Stimulated activated CD8-positive, alpha-beta memory T cell treated with anti-CD3 and anti-CD28 coated beads, Interleukin-7, amount 100 ng/mL, for 4 hours (primary cell): ENCODE measurements at regions not wholly inside any gene's neighbourhood (a gene's known extent, or its start where the extent isn't known, plus 50 kb on each side); places are given as distances from the start of the nearest gene placed in this dataset.

ENCODE experiments used
- DNase-seq, 2 donors: peaks; one replicate each; pipeline ENCODE4 v3.0.0-alpha.2; 2020; ENCODE audit warnings: low read depth in 2 of 2

DNA sequence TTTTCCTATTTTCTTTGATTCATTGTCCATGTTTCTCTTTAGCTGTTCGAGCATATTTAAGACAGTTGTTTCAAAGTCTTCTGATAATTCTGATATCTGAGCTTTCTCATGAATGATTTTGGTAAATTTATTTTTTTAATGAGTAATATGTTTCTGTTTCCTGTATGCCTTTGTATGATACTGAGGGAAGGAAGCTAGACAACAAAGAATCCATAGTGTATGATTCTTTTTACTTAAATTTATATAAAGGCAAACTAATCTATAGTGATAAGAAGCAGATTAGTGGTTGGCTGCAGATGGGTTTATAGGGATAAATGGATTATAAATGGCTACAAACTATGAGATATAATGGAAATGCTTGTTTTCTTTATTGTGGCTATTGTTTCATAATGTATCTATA, 352.7 kb upstream of the CDH2 start:
- DNase-seq = no peak

DNA sequence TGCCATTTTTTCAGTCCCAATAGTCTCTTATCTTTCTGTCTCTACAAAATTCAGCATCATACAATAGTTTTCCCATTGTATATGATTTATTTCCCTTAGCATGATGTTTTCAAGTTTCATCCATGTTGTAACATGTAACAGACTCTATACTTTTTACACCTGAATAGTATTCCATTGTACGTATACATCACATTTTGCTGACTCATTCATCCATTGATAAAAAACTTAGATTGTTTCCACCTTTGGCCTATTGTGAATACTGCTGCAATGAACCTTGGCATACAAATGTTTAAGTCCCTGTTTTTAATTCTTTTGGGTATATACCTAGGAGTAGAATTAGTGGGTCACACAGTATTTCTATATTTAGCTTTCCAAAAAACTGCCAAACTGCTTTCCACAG, 349.3 kb upstream of the CDH2 start:
- DNase-seq = no peak

DNA sequence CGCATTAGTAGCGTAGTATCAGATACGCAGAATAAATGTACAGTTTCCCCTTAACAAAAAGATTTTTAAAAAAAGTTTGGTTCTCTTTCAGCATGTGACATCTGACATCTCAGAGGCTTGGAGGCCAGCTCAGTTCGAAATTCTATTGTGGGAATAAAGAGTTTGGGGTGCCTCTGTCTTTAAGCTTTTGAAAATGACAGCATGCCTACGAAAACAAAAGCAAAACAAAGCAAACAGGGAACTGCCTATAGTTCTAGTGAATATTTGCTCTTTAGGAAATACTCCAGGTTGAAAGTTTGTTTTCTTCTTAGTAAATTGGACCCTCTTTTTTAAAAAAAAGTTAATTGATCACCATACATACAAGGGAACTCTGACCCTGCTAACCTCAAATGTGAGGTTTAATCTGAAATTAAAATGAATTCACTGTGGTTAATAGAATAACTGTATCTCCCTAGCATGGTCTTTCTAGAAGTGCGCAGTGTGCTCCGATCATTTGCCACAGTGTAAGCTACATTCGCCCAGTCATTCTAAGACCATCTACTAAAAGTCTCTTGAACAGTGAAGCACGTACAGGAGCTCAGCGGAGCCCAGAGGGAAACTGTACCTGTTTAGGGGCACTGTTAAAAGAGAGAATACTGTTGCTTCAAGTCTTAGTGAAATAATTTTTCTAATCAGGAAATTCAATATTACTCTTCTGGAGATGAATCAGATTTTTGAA, 347.0 kb upstream of the CDH2 start:
- no peak for DNase-seq

DNA sequence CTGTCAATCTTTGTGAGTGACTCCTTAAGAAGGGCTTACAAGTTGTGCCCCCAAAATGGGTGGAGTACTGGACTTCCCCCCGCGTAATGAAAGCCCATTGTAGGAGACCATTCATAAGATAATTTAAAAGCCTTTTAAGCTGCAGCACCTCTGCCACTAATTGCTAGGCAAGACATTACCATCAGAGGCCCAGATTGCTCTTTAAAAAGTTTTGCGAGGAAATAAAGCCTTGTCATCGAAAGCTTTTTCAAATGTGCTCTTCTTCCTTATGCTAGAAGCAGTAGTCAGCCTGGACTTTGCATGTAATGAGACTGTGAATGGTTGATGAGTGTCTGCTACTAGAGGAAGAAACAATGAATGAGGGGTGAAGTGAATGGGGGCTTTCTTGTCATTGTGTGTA, 345.3 kb upstream of the CDH2 start:
- DNase-seq = no peak

DNA sequence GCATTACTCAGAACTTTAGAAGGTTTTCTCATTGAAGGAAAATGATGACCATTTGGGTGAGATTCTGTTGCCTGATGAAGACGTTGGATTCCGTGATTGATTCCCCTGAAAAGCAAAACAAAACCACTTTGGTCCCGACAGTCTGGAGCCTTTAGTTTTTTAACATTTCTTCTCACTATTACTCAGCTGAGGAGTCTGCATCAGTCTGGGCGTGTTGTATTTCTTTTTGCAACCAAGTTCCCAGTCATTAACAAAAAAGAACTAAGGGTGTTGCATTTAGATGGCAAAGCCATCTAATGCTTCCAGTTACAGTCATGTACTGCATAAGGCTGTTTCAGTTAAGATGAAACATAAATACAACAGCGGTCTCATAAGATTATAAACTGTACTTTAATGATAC, 343.1 kb upstream of the CDH2 start:
- DNase-seq = no peak

DNA sequence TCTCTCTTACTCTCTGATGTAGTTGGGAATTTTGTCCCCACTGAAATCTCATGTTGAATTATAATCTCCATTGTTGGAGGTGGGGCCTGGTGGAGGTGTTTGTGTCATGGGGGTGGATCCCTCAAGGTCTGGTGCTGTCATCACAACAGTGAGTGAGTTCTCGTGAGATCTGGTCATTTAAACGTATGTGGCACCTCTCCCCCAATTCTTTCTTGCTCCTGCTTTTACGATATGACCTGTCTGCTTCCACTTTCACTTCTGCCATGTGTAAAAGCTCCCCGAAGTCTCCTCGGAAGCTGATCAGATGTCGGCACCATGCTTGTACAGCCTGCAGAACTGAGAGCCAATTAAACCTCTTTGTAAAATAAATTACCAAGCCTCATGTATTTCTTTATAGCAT, 337.8 kb upstream of the CDH2 start:
- DNase-seq = no peak

DNA sequence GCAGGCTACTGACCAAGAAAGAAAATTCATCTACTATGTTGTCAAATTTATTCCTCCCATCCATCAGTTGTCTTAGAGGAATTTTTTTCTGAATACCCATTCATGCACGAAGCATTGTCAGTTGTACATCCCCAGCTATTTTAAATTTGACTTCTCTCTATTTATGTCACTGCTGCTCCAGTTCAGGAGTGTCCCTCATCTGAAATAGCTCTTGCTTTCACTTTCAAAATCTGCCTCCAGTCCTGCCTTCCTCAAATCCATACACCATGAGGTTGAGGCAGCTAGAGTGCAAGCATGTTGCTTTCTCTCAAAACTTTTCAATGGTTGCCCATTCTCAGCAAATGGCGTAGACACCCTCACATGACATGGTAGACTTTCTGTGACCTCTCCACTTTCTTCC, 335.4 kb upstream of the CDH2 start:
- no peak for DNase-seq

DNA sequence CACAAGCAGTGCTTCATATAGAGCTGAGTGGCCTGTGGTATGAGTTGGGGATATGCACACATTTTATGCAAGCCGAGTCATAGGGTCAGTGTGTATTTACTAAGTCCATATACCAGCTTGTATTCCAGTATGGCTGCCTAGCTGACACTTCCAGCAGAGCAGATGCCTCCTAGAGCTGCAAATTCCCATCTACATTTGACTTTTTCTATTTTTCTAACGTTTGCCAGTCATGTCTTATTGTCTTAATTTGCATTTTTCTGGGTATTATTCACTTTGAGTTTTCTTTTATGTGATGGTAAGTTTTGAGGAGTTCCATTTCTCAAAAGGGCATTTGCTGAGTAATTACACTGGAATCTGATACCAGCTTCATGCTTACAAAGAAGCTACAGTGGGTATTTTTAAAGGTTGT, 334.5 kb upstream of the CDH2 start:
- DNase-seq = no peak

DNA sequence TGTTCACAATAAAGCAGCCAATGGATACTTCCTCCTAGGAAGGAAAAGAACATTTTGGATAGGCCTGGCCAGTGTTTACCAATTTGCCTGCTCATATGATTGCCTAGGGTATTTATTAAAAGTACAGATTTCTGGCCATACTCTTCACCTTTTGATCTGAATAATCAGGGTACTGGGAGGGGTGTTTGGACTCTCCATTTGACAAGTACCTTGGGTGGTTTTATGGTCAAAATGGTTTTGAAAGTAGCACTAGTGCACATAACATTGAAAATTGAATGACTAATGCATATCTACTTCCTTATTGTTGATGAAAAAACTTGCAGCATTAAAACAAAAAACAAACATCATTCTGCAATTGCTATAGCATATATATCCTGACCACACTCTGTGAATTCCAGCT, 333.3 kb upstream of the CDH2 start:
- no peak for DNase-seq

DNA sequence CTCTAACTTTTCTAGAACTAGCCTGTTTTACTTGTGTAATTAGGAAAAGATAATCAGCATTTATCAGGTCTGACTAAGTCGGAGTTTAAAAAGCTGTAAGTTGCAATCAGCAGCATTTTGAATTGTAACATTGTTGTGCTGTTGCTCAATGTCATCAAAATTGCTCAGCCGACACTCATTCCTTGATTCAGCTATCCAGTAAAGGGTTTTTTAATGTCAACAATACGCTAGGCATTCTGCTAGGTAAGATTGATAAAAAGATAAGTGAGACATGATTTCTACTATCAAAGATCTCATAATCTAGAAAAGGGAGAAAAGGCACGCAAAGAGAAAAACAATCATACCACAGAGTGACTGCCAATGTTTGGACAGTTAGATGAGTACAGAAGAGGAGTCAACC, 327.1 kb upstream of the CDH2 start:
- no peak for DNase-seq

DNA sequence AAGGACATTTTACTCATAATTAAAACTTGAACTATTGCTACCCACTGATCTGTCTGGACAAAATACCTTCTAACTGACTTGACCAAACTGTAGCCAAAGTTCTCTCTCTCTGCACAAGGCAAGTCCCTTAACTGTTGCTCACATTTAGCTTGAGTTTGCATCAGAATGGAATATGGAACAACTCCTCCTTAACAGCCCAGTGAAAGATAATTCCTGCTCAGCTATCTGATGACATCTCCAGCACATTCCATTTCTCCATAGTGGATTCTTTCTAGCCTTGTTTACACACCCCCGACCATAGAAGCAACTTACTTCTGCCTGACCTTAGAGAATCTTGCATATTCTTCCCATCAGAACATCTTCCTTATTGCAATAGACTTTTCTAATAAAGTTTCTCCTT, 317.2 kb upstream of the CDH2 start:
- DNase-seq = no peak

DNA sequence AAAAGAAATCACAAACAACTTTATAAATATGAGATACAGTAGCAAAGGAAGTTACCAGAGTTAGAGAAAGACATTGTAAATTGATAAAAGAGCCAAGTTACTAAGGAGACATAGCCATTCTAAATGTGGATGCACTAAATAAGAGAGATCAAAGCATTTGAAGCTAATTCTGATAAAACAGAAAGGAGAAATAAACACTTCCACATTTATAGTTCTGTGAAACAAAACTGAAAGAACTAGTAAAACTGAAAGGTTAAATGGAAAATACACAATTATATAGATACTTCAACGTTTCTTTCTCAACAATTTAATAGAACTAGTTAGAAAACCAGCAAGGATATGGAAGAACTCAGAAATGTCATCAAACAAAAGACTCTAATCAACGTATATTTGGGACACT, 309.0 kb upstream of the CDH2 start:
- DNase-seq = no peak

DNA sequence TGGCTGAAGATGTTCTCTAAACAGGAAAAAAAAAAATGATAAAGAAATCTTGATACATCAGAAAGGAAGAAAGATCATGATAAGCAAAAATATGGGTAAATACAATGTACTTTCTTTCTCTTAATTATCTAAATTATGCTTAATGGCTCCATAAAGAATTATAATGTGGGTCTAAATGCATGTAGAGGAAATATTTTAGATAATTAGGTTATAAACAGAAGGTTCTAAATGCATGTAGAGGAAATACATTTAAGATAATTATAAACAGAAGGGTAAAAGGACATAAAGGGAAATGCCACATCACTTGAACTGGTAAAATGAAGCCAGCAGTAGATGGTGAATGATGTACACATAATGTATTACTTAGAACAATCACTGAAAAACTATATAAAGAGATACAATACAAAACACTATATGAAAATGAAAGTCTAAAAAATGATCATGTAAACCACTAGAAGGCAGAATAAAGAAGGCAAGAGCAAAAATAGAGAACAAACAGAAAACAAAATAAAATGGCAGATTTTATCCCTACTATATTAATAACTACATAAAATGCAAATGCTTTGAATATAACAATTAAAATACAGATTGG, 308.4 kb upstream of the CDH2 start:
- no peak for DNase-seq

DNA sequence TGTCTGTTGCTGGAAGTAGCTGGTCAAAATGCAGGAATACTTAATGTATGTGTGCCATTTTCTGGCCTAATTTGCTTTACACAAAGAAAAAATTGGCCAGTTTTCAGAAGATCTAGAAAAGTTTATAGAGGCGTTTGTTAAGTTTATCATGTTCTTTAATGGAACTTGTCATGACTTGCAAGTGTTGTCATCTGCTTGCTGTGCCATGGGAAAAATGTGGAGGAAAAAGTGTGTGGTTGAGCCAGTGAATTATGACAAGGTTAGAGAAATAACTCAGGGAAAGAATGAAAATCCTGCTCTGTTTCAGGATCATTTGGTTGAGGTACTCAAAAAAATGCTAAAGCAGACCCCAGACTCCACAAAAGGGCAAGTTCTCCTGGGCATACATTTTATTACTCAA, 301.6 kb upstream of the CDH2 start:
- no peak for DNase-seq

DNA sequence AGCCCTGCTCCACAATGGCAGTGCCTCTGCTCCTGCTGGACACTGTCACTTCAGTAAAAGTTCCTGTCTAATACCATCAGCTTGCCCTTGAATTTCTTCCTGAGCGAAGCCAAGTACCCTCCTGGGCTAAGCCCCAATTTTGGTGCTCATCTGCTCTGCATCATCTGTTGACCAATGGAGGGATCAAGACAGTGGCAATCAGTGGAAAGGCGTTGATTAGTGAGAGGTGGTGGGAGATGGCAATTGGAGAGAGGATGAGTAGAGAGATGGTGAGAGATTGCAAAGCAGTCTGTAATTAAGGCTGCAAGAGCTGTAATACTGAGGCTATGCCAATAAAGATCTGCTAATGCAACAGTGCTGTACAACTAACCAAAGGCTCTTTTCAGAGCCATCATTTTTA, 299.4 kb upstream of the CDH2 start:
- DNase-seq = no peak

DNA sequence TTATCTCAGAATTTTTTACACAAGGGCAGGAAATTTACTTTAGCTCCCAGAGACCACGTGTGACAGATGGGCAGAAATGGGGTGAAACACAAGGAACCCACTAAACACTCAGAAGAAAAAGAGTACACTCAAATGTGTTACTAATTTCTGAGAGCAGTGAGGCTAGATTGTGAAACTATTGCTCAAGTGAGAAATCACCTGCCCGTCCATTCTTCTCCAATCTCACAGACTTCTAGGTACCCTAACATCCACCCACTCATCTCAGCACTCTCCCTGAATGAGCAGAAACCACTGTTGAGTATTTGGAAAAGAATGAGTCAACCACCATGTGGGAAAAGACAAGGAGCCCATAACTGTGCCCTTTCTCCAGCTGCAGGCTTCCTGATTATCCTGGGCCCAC, 293.0 kb upstream of the CDH2 start:
- no peak for DNase-seq

DNA sequence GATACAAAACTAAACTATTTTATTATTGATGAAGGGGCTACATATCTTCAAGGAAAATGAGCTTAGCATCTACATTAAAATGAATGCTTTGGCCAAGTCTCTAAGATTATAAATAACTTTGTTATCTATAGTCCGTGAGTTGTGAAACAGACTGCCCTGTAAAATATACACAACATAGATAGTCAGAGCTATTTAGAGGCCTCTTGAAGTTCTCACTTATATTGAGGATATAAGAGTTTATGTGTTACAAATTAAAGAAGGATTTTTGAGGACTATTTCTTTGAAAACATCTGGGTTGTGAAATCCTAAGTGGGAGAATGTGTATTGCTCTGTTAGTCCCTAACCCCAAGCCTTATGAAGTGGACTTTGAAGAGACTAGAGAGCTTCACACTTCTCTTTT, 292.0 kb upstream of the CDH2 start:
- DNase-seq = no peak

DNA sequence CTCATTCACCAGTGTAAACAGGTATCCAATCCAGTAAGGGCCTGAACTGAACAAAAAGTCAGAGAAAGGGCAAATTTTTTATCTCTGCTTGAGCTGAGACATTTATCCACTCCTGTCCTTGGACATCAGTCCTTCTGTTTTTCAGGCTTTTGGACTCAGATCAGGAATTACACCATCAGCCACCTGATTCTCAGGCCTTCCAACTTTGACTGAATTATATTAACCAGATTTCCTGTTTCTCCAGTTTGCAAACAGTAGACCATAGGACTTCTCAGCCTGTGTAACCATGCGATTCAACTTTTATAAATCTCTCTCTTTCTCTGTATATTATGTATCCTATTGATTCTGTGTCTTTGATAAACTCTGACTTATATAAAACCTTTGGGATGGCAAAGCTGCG, 289.3 kb upstream of the CDH2 start:
- no peak for DNase-seq

DNA sequence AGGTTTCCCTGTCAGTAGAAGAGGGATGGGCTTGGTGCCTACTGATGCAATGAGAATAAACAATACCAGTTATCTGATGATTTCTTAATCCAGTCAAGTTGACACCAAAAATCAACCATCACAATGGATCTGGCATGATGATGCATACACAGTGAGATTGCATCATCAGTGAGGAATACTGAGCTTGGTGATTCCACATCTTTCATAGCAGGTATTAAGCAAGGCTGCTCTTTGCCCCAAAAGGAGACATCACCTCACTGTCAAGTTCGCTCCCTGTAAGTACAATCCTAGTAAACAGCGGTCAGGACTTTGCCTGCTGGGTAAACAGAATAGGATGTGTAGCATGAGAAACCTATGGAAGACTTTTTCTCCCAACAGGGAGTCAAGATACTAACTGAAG, 282.7 kb upstream of the CDH2 start:
- DNase-seq = no peak

DNA sequence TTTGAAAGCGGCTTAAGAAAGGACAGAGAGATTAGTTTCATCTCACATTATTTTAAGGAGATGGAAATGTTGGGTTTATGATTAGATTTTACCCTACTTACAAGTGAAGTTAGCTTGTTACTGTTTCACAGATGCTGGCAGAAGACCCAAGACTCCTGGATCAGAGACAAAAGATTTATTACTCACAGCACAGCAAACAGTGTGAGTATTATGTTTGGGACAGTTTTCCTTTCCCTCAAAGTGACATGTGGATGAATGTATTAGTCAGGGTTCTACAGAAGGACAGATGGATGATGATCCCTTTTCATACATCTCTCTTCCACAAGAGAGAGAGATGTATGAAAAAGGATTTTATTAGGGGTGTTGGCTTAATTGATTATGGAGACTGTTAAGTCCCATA, 281.8 kb upstream of the CDH2 start:
- no peak for DNase-seq

DNA sequence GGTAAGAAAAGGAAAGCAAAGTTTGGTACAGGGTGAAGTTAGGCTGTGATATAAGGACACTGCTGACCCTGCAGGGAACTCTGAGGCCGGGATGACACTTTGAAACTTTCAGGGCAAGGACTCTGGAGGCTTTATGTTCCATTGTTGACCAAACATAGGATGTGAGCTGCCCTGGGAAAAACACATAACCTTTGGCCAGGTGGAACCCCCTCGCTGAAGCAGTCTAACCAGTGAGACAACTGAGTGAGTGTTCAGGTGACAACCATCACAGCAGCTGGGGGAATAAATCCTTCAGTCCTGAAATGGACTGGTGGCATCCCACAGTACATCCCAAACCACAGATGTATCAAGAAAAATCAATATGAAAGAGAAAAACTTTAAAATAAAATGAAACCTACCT, 280.9 kb upstream of the CDH2 start:
- DNase-seq = no peak

DNA sequence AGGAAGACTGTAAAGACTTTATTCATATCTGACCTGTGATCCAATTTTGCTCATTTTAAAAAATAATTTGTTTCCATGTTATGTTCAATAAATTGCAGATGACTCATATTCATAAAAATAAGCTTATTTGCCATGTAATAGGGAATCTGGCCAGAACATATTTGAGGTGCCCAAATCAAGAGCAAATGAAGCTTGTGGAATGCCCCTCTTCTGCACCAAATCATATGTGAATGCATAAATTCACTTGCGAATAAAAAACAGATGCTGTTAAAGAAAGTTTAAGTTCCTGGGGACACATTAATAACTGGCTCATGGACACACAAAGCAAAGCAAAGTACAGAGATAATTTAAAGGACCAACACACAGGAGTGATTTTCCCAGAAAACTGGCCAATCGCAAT, 279.0 kb upstream of the CDH2 start:
- no peak for DNase-seq

DNA sequence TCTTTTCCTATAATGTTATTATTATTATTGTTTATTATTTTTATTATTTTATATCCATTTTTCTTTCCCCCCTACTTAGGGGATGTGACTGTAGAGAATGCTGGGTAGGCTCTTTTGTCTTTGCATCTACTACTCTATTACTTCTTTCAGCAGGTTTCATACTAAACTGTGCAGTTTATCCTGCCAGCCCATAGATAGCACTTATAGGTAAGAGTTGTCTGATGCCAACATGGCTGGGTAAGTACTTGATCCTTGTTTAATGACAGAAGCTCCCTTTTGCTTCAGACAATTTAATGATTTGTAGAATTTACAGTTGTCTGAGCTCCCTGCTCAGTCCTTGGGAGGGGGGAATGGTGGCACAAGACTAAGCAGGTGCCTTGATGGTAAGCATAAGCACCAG, 262.9 kb upstream of the CDH2 start:
- DNase-seq = no peak

DNA sequence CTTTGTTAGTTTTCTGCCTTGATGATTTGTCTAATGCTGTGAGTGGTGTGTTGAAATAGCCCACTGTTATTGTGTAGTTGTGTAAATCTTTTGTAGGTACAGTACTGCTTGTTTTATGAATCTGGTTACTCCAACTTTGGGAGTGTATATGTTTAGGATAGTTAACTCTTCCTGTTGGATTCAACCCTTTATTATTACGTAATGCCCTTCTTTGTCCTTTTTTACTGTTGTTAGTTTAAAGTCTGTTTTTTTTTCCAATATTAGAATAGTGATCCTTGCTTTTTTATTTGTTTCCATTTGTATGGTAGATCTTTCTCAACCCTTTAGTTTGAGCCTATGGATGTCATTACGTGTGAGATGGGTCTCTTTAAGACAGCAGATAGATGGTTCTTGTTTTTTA, 261.5 kb upstream of the CDH2 start:
- no peak for DNase-seq
